Right lobe of liver (tissue), 4 donors: ENCODE measurements at regions not wholly inside any gene's neighbourhood (a gene's known extent, or its start where the extent isn't known, plus 50 kb on each side); places are given as distances from the start of the nearest gene placed in this dataset.
"Not testable (repeated sequence)": the region's sequence is repeated elsewhere in the genome, so short reads cannot be mapped to it uniquely, and the experiment has no call there.

Experiments
- CTCF ChIP-seq, 4 donors: fragments of 200-600 bp in 3 of 4; fragments of 450-650 bp in 1 of 4; IDR thresholded peaks; one replicate each; pipeline versions ENCODE4 v1.5.1 to v1.8.0; 2016 to 2022; ENCODE audit warnings: antibody characterized with exemption in 4 of 4, mild to moderate bottlenecking in 2 of 4
- POLR2A ChIP-seq: fragments of 450-650 bp; IDR thresholded peaks from one replicate; pipeline ENCODE4 v1.6.1; 2017; ENCODE audit warnings: antibody characterized with exemption, mild to moderate bottlenecking
- donor health status: DM: no; HTN: no; CAD: no.
- donor health status: DM: no; HTN: no; CAD: no.
- donor health status: DM: no; HTN: yes; CAD: no.

- TF ChIP-seq CTCF (IDR thresholded peaks at IDR 0.05); POLR2A: not testable (repeated sequence)
Observed at GRCh38 chr6:26957399-26958127, 289.9 kb upstream of the PRSS16 start.
